ENCODE measurements at regions not wholly inside any gene's neighbourhood (a gene's known extent, or its start where the extent isn't known, plus 50 kb on each side); places are given as distances from the start of the nearest gene placed in this dataset.

DNA sequence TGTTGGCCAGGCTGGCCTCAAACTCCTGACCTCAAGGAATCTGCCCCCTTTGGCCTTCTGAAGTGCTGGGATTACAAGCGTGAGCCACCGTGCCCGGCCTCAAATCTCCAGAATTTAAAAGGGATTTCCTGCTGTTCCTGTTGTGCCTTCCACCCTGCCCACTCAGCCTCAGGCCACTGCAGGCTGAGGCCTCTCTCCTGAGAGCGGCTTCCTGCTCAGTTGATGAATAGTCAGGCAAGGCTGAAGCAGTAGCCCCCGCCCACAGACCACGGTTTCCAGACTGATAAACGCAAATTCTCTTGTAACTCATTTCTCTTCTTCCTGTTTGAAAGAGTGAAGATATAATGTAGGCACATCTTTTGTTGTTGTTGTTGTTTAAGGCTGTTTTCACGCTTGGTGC, 127.0 kb upstream of the PLCXD3 start:
- ATAC-seq, result no peak
- TF ChIP-seq POLR2A (IDR thresholded peaks at IDR 0.05) (no peak), EP300 (IDR thresholded peaks at IDR 0.05) (no peak), POLR2AphosphoS5 (IDR thresholded peaks at IDR 0.05) (no peak)
- TF ChIP-seq, protein P1, sequence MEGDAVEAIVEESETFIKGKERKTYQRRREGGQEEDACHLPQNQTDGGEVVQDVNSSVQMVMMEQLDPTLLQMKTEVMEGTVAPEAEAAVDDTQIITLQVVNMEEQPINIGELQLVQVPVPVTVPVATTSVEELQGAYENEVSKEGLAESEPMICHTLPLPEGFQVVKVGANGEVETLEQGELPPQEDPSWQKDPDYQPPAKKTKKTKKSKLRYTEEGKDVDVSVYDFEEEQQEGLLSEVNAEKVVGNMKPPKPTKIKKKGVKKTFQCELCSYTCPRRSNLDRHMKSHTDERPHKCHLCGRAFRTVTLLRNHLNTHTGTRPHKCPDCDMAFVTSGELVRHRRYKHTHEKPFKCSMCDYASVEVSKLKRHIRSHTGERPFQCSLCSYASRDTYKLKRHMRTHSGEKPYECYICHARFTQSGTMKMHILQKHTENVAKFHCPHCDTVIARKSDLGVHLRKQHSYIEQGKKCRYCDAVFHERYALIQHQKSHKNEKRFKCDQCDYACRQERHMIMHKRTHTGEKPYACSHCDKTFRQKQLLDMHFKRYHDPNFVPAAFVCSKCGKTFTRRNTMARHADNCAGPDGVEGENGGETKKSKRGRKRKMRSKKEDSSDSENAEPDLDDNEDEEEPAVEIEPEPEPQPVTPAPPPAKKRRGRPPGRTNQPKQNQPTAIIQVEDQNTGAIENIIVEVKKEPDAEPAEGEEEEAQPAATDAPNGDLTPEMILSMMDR (IDR thresholded peaks at IDR 0.05), result no peak
- no peaks in the 10 kb centered on the region for H3K9me3 ChIP-seq

GRCh38 chr5:41636605-41637004, 126.2 kb upstream of the PLCXD3 start:
- TF ChIP-seq EP300 (IDR thresholded peaks at IDR 0.05) (no peak), POLR2A (IDR thresholded peaks at IDR 0.05) (no peak), POLR2AphosphoS5 (IDR thresholded peaks at IDR 0.05) (no peak)
- TF ChIP-seq, protein P1 (IDR thresholded peaks at IDR 0.05), result peak in 1 of 4 experiments; percentile 10
- Histone ChIP-seq H3K4me1 (no peaks in the 10 kb centered on the region), H3K36me3 (no peaks in the 10 kb centered on the region), H3K27me3 (no peaks in the 10 kb centered on the region), H3K4me3 (no peak overlapping the region), H3K9me3 (no peaks in the 10 kb centered on the region), H3K27ac (no peak overlapping the region)
- ATAC-seq, result no peak
- 70 to 100% methylated on average over 1 to 2 of the region's 2 CpGs for WGBS, 2 donors (ENCODE audit: low coverage in 1 of 2)

More for the DNA sequence above, 127.0 kb upstream of the PLCXD3 start:
- H3K27me3 ChIP-seq, result no peaks in the 10 kb centered on the region
- H3K4me1 ChIP-seq, result no peaks in the 10 kb centered on the region
- 43 to 79% methylated on average over 2 to 5 of the region's 8 CpGs for WGBS, 2 donors (ENCODE audit: low coverage in 1 of 2)
- no peak overlapping the region for H3K4me3 ChIP-seq
- H3K36me3 ChIP-seq, result no peaks in the 10 kb centered on the region
- H3K27ac ChIP-seq, result no peak overlapping the region

GRCh38 chr5:41629897-41630296, 119.5 kb upstream of the PLCXD3 start:
- Histone ChIP-seq H3K4me3 (no peak overlapping the region), H3K4me1 (no peaks in the 10 kb centered on the region), H3K9me3 (no peaks in the 10 kb centered on the region), H3K27ac (no peak overlapping the region), H3K27me3 (no peaks in the 10 kb centered on the region), H3K36me3 (no peaks in the 10 kb centered on the region)
- ATAC-seq, result no peak
- TF ChIP-seq POLR2AphosphoS5 (IDR thresholded peaks at IDR 0.05) (no peak), EP300 (IDR thresholded peaks at IDR 0.05) (no peak), POLR2A (IDR thresholded peaks at IDR 0.05) (no peak)
- TF ChIP-seq, protein P1 (IDR thresholded peaks at IDR 0.05), result no peak
- 50 to 60% methylated on average over 1 of the region's 1 CpG for WGBS, 2 donors (ENCODE audit: low coverage in 1 of 2)

GRCh38 chr5:41625571-41625970, 115.2 kb upstream of the PLCXD3 start:
- H3K9me3 ChIP-seq, result no peaks in the 10 kb centered on the region
- no peak overlapping the region for H3K27ac ChIP-seq
- TF ChIP-seq, protein P1 (IDR thresholded peaks at IDR 0.05), result no peak
- TF ChIP-seq POLR2AphosphoS5 (IDR thresholded peaks at IDR 0.05) (no peak), POLR2A (IDR thresholded peaks at IDR 0.05) (no peak), EP300 (IDR thresholded peaks at IDR 0.05) (no peak)
- H3K27me3 ChIP-seq, result no peaks in the 10 kb centered on the region
- no peak for ATAC-seq
- H3K4me3 ChIP-seq, result no peak overlapping the region
- H3K36me3 ChIP-seq, result no peaks in the 10 kb centered on the region
- no peaks in the 10 kb centered on the region for H3K4me1 ChIP-seq

GRCh38 chr5:41621420-41621819, 111.0 kb upstream of the PLCXD3 start:
- no peak overlapping the region for H3K4me3 ChIP-seq
- 34 to 48% methylated on average over 2 of the region's 2 CpGs for WGBS, 2 donors (ENCODE audit: low coverage in 1 of 2)

More at GRCh38 chr5:41621420-41621819, 111.0 kb upstream of the PLCXD3 start:
- Histone ChIP-seq H3K27ac (no peak overlapping the region), H3K9me3 (no peaks in the 10 kb centered on the region), H3K36me3 (no peaks in the 10 kb centered on the region), H3K4me1 (no peaks in the 10 kb centered on the region), H3K27me3 (no peaks in the 10 kb centered on the region)
- no peak for ATAC-seq
- TF ChIP-seq, protein P1 (IDR thresholded peaks at IDR 0.05), result no peak
- no peak for TF ChIP-seq POLR2AphosphoS5 (IDR thresholded peaks at IDR 0.05)
- no peak for TF ChIP-seq POLR2A (IDR thresholded peaks at IDR 0.05)
- no peak for TF ChIP-seq EP300 (IDR thresholded peaks at IDR 0.05)
